ENCODE measurements at regions not wholly inside any gene's neighbourhood (a gene's known extent, or its start where the extent isn't known, plus 50 kb on each side); places are given as distances from the start of the nearest gene placed in this dataset.

DNA sequence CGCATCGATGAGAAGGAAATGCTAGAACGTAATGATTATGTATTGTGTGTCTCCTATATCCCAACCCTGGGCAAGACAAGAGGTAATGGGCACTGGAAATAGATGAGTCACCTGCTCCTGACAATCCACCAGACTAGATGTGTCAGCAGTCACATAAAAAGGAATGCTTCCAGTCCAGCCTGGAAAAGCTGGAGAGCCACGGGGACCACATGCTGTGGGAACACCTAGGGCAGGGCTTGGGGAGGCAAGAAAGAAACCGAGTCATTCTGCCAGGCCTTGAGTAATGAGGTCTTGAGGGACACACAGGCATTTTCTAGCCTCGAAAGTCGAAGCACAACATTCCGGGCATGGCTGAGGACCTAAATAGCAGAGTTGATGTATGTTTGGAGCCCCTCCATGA is 716.7 kb upstream of the TMEM132C start:
- Histone ChIP-seq H3K36me3 (ENCODE audit: control insufficient read depth in 2 of 2, insufficient read depth in 2 of 2, low read length in 1 of 2) (no peaks in the 10 kb centered on the region), H3K4me3 (ENCODE audit: low read depth in 1 of 2, low read length in 2 of 2) (no peak overlapping the region), H3K27me3 (ENCODE audit: control insufficient read depth in 1 of 2, insufficient read depth in 2 of 2, low read length in 2 of 2) (no peaks in the 10 kb centered on the region), H3K9me3 (ENCODE audit: control insufficient read depth in 2 of 2, insufficient read depth in 1 of 2, low read depth in 1 of 2, low read length in 1 of 2) (peaks cover 0 to 2% of the 10 kb centered on the region in 2 donors), H3K4me1 (ENCODE audit: control insufficient read depth in 2 of 2, insufficient read depth in 2 of 2, low read length in 1 of 2) (no peaks in the 10 kb centered on the region), H3K27ac (ENCODE audit: low read depth in 2 of 2, low read length in 1 of 2) (no peak overlapping the region)
- 67 to 79% methylated on average over 8 of the region's 8 CpGs for WGBS, 2 donors

DNA sequence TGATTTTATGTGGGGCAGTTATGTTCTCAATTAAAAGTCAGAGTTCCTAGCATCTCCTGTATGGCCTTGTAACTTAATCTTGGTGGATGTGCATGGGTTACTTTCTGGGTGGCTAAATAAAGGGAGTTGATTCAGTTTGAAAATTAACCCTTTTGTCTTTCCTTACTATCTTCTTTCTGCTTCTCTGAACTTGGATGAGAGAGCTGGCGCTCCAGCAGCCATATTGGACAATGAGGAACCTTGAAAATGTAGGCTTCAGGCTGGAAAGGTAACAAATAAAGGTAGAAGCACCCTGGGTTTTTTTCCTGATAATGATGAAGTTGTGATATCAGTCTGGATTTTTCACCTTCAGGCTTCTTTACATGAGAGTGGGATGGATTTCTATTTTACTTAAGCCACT is 714.1 kb upstream of the TMEM132C start:
- peaks cover 0 to 2% of the 10 kb centered on the region in 2 donors for H3K9me3 ChIP-seq (ENCODE audit: control insufficient read depth in 2 of 2, insufficient read depth in 1 of 2, low read depth in 1 of 2, low read length in 1 of 2)
- no peak overlapping the region for H3K27ac ChIP-seq (ENCODE audit: low read depth in 2 of 2, low read length in 1 of 2)
- H3K4me3 ChIP-seq (ENCODE audit: low read depth in 1 of 2, low read length in 2 of 2) = no peak overlapping the region
- H3K27me3 ChIP-seq (ENCODE audit: control insufficient read depth in 1 of 2, insufficient read depth in 2 of 2, low read length in 2 of 2) = no peaks in the 10 kb centered on the region
- H3K4me1 ChIP-seq (ENCODE audit: control insufficient read depth in 2 of 2, insufficient read depth in 2 of 2, low read length in 1 of 2) = no peaks in the 10 kb centered on the region
- 88 to 94% methylated on average over 1 of the region's 1 CpG for WGBS, 2 donors
- no peaks in the 10 kb centered on the region for H3K36me3 ChIP-seq (ENCODE audit: control insufficient read depth in 2 of 2, insufficient read depth in 2 of 2, low read length in 1 of 2)

GRCh38 chr12:127555071-127555470 is 711.9 kb upstream of the TMEM132C start:
- Histone ChIP-seq H3K4me1 (ENCODE audit: control insufficient read depth in 2 of 2, insufficient read depth in 2 of 2, low read length in 1 of 2) (no peaks in the 10 kb centered on the region), H3K4me3 (ENCODE audit: low read depth in 1 of 2, low read length in 2 of 2) (no peak overlapping the region), H3K27ac (ENCODE audit: low read depth in 2 of 2, low read length in 1 of 2) (no peak overlapping the region), H3K36me3 (ENCODE audit: control insufficient read depth in 2 of 2, insufficient read depth in 2 of 2, low read length in 1 of 2) (no peaks in the 10 kb centered on the region), H3K27me3 (ENCODE audit: control insufficient read depth in 1 of 2, insufficient read depth in 2 of 2, low read length in 2 of 2) (no peaks in the 10 kb centered on the region), H3K9me3 (ENCODE audit: control insufficient read depth in 2 of 2, insufficient read depth in 1 of 2, low read depth in 1 of 2, low read length in 1 of 2) (peaks cover 2% of the 10 kb centered on the region in 2 donors)
- 58% methylated on average over 4 of the region's 4 CpGs for WGBS, 2 donors

DNA sequence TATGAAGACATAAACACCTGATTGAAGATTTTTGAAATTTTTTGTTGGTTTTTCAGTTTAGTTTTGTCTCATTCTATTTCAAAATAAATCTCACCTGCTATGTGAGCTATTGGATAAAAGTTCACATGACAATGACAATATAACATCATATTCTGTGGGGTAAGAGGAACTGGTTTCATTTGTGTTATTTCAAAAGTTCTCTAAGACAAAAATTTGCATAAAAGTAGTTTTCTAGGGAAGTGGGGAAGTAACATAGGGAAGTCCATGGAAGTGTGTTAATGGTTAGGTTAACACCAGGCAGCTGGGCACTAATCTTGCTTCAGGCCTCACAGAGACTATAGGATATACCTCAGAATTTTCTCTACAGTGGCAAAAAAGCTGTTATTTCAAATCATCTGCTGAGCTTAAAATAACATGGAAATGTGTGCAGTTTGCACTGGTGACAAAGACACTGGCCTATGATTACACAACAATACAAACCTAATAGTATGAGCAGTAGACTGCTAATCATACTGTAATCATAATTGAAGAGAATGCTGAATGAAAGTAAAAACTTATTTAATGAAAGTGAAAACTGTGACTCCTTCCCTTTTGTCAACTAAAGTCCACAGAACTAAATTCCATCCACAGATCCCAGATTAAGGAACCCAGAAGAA is 710.6 kb upstream of the TMEM132C start:
- H3K27me3 ChIP-seq (ENCODE audit: control insufficient read depth in 1 of 2, insufficient read depth in 2 of 2, low read length in 2 of 2) = no peaks in the 10 kb centered on the region
- peaks cover 2% of the 10 kb centered on the region in 2 donors for H3K9me3 ChIP-seq (ENCODE audit: control insufficient read depth in 2 of 2, insufficient read depth in 1 of 2, low read depth in 1 of 2, low read length in 1 of 2)

DNA sequence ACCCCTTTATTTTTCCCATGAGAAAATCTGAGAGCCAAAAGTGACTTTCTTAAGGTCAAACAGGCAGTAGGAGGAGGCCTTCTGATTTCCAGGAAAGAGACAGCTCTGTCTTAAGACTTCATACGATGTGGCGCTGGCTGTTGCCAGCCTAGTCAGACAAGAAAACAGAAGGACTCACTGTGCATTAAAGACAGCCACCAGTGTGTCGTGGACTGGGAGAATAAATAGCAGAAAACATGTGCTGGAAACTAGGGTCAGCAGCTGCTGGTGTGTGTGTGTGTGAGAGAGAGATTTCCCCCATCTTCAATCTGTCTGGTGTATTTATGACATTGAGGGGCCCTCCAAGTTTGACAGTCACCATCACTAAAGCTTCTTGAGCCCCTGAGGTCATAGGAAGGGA is 708.6 kb upstream of the TMEM132C start:
- WGBS, 2 donors = 59 to 65% methylated on average over 3 of the region's 3 CpGs
- no peak overlapping the region for H3K4me3 ChIP-seq (ENCODE audit: low read depth in 1 of 2, low read length in 2 of 2)
- no peaks in the 10 kb centered on the region for H3K4me1 ChIP-seq (ENCODE audit: control insufficient read depth in 2 of 2, insufficient read depth in 2 of 2, low read length in 1 of 2)
- H3K27ac ChIP-seq (ENCODE audit: low read depth in 2 of 2, low read length in 1 of 2) = peak overlapping the region in 1 of 2 donors; percentile 7
- no peaks in the 10 kb centered on the region for H3K36me3 ChIP-seq (ENCODE audit: control insufficient read depth in 2 of 2, insufficient read depth in 2 of 2, low read length in 1 of 2)
- H3K27me3 ChIP-seq (ENCODE audit: control insufficient read depth in 1 of 2, insufficient read depth in 2 of 2, low read length in 2 of 2) = no peaks in the 10 kb centered on the region
- H3K9me3 ChIP-seq (ENCODE audit: control insufficient read depth in 2 of 2, insufficient read depth in 1 of 2, low read depth in 1 of 2, low read length in 1 of 2) = peaks cover 0 to 3% of the 10 kb centered on the region in 2 donors

More for the DNA sequence above, 710.6 kb upstream of the TMEM132C start:
- no peaks in the 10 kb centered on the region for H3K4me1 ChIP-seq (ENCODE audit: control insufficient read depth in 2 of 2, insufficient read depth in 2 of 2, low read length in 1 of 2)
- H3K36me3 ChIP-seq (ENCODE audit: control insufficient read depth in 2 of 2, insufficient read depth in 2 of 2, low read length in 1 of 2) = no peaks in the 10 kb centered on the region
- no peak overlapping the region for H3K27ac ChIP-seq (ENCODE audit: low read depth in 2 of 2, low read length in 1 of 2)
- no peak overlapping the region for H3K4me3 ChIP-seq (ENCODE audit: low read depth in 1 of 2, low read length in 2 of 2)

DNA sequence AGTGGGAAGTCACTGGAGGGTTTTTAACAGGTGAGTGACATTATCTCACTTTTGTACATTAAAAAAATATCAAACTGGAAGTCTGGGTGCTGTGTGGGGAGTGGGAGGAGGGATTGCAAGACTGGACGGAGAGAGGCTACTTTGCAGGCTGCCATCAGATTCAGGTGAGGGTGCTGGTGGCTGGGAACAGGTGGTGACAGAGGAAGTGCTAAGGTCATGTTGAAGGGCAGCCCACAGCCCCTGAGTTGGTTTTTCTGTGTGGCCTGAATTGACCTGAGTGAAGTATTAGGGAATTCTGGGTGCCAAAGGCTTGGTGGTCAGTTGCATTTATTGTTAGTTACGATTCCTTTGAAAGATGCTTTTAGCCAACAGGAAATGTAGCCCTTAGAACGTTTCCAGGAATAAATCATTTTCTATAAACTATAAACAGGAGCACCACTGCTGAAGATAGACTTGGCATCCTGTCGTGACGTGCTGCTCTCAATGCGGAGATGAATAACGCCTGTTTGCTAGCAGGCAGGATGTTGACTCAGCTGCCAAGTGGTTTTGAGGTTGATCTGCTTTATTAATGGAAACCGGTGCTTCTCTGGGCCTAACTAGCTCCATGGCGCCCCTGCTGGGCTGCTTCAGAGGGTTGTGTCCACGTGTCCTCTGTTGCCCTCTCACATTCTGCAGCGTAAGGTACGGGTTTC is 707.5 kb upstream of the TMEM132C start:
- WGBS, 2 donors = 24 to 26% methylated on average over 12 of the region's 12 CpGs
- Histone ChIP-seq H3K36me3 (ENCODE audit: control insufficient read depth in 2 of 2, insufficient read depth in 2 of 2, low read length in 1 of 2) (no peaks in the 10 kb centered on the region), H3K27ac (ENCODE audit: low read depth in 2 of 2, low read length in 1 of 2) (peak overlapping the region in 1 of 2 donors; percentile 29), H3K27me3 (ENCODE audit: control insufficient read depth in 1 of 2, insufficient read depth in 2 of 2, low read length in 2 of 2) (no peaks in the 10 kb centered on the region), H3K9me3 (ENCODE audit: control insufficient read depth in 2 of 2, insufficient read depth in 1 of 2, low read depth in 1 of 2, low read length in 1 of 2) (peaks cover 0 to 7% of the 10 kb centered on the region in 2 donors), H3K4me3 (ENCODE audit: low read depth in 1 of 2, low read length in 2 of 2) (no peak overlapping the region), H3K4me1 (ENCODE audit: control insufficient read depth in 2 of 2, insufficient read depth in 2 of 2, low read length in 1 of 2) (no peaks in the 10 kb centered on the region)

GRCh38 chr12:127560041-127560478 is 706.9 kb upstream of the TMEM132C start:
- Histone ChIP-seq H3K4me1 (ENCODE audit: control insufficient read depth in 2 of 2, insufficient read depth in 2 of 2, low read length in 1 of 2) (no peaks in the 10 kb centered on the region), H3K9me3 (ENCODE audit: control insufficient read depth in 2 of 2, insufficient read depth in 1 of 2, low read depth in 1 of 2, low read length in 1 of 2) (peaks cover 0 to 7% of the 10 kb centered on the region in 2 donors), H3K4me3 (ENCODE audit: low read depth in 1 of 2, low read length in 2 of 2) (no peak overlapping the region), H3K36me3 (ENCODE audit: control insufficient read depth in 2 of 2, insufficient read depth in 2 of 2, low read length in 1 of 2) (no peaks in the 10 kb centered on the region), H3K27ac (ENCODE audit: low read depth in 2 of 2, low read length in 1 of 2) (no peak overlapping the region), H3K27me3 (ENCODE audit: control insufficient read depth in 1 of 2, insufficient read depth in 2 of 2, low read length in 2 of 2) (no peaks in the 10 kb centered on the region)
- WGBS, 2 donors = 91% methylated on average over 4 of the region's 4 CpGs

DNA sequence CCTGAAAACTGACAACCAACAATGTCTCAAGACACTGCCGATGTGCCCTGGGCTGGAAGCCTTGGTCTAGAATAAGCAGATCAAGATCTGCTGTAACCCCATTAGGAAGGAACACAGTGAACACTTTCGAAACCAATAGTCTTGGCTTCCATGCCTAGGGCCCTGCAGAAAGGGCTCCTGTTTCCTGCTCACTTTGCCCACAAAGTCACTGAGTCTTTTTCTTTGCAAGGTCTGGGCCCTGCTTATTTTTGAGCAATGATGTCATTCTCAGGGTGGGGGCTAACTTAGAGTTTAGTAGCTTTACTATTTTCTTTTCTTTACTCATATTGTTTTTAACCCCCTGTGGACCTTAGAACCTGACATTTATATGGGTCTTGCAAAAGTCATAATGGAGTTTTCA is 704.2 kb upstream of the TMEM132C start:
- Histone ChIP-seq H3K36me3 (ENCODE audit: control insufficient read depth in 2 of 2, insufficient read depth in 2 of 2, low read length in 1 of 2) (no peaks in the 10 kb centered on the region), H3K27me3 (ENCODE audit: control insufficient read depth in 1 of 2, insufficient read depth in 2 of 2, low read length in 2 of 2) (no peaks in the 10 kb centered on the region), H3K4me1 (ENCODE audit: control insufficient read depth in 2 of 2, insufficient read depth in 2 of 2, low read length in 1 of 2) (no peaks in the 10 kb centered on the region), H3K27ac (ENCODE audit: low read depth in 2 of 2, low read length in 1 of 2) (no peak overlapping the region), H3K9me3 (ENCODE audit: control insufficient read depth in 2 of 2, insufficient read depth in 1 of 2, low read depth in 1 of 2, low read length in 1 of 2) (peaks cover 0 to 8% of the 10 kb centered on the region in 2 donors), H3K4me3 (ENCODE audit: low read depth in 1 of 2, low read length in 2 of 2) (no peak overlapping the region)
- WGBS, 2 donors = 85 to 89% methylated on average over 2 of the region's 2 CpGs

DNA sequence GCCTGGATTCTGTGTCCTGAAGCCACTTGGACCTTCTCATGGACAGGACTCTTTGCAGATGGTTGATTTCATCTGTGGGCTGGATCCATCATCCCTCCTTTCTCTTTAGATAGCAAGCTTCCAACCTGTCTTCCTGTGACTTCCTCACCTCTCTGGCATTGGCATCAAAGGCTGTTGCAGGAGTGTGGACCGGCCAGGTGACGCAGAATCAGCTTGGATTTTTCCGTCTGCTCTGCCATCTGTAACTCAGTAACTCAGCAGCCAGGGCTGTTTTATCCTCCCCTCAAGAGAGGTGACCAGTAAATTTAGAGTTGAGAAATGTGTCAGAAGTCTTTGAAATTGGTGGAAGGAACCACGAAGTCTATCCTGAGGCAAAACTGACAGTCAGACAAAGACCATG is 701.7 kb upstream of the TMEM132C start:
- Histone ChIP-seq H3K27me3 (ENCODE audit: control insufficient read depth in 1 of 2, insufficient read depth in 2 of 2, low read length in 2 of 2) (no peaks in the 10 kb centered on the region), H3K4me3 (ENCODE audit: low read depth in 1 of 2, low read length in 2 of 2) (no peak overlapping the region), H3K36me3 (ENCODE audit: control insufficient read depth in 2 of 2, insufficient read depth in 2 of 2, low read length in 1 of 2) (no peaks in the 10 kb centered on the region), H3K4me1 (ENCODE audit: control insufficient read depth in 2 of 2, insufficient read depth in 2 of 2, low read length in 1 of 2) (no peaks in the 10 kb centered on the region), H3K27ac (ENCODE audit: low read depth in 2 of 2, low read length in 1 of 2) (no peak overlapping the region), H3K9me3 (ENCODE audit: control insufficient read depth in 2 of 2, insufficient read depth in 1 of 2, low read depth in 1 of 2, low read length in 1 of 2) (peaks cover 0 to 7% of the 10 kb centered on the region in 2 donors)
- 89 to 92% methylated on average over 4 of the region's 4 CpGs for WGBS, 2 donors

GRCh38 chr12:127567531-127567930 is 699.4 kb upstream of the TMEM132C start:
- H3K27ac ChIP-seq (ENCODE audit: low read depth in 2 of 2, low read length in 1 of 2) = no peak overlapping the region
- 42 to 58% methylated on average over 2 of the region's 2 CpGs for WGBS, 2 donors
- peaks cover 0 to 7% of the 10 kb centered on the region in 2 donors for H3K9me3 ChIP-seq (ENCODE audit: control insufficient read depth in 2 of 2, insufficient read depth in 1 of 2, low read depth in 1 of 2, low read length in 1 of 2)
- H3K27me3 ChIP-seq (ENCODE audit: control insufficient read depth in 1 of 2, insufficient read depth in 2 of 2, low read length in 2 of 2) = no peaks in the 10 kb centered on the region
- H3K4me1 ChIP-seq (ENCODE audit: control insufficient read depth in 2 of 2, insufficient read depth in 2 of 2, low read length in 1 of 2) = no peaks in the 10 kb centered on the region
- no peaks in the 10 kb centered on the region for H3K36me3 ChIP-seq (ENCODE audit: control insufficient read depth in 2 of 2, insufficient read depth in 2 of 2, low read length in 1 of 2)
- no peak overlapping the region for H3K4me3 ChIP-seq (ENCODE audit: low read depth in 1 of 2, low read length in 2 of 2)
